Heart right ventricle (tissue), 16 donors: ENCODE measurements at regions not wholly inside any gene's neighbourhood (a gene's known extent, or its start where the extent isn't known, plus 50 kb on each side); places are given as distances from the start of the nearest gene placed in this dataset.

Experiments used
- ATAC-seq, 8 donors: fragments of 200-7000 bp; cut with Tn5 transposase; one replicate each; pipeline ENCODE4 v1.9.1; 2020; ENCODE audit warnings: mild to moderate bottlenecking in 8 of 8, moderate library complexity in 8 of 8, moderate number of reproducible peaks in 1 of 8
- DNase-seq, 2 donors: peaks; one replicate each; pipeline ENCODE4 v3.0.0-alpha.2; 2020
- H3K27ac ChIP-seq, 10 donors: fragments of 200-600 bp; sonication (generic) in 2 of 10; one replicate each; pipeline versions ENCODE4 v1.5.0 to v1.8.0; 2020 to 2022; ENCODE audit warnings: mild to moderate bottlenecking in 3 of 10
- H3K27me3 ChIP-seq, 7 donors: fragments of 200-600 bp; one replicate each; pipeline ENCODE4 v1.8.0; 2021 to 2022; ENCODE audit warnings: mild to moderate bottlenecking in 2 of 7
- H3K36me3 ChIP-seq, 9 donors: fragments of 200-600 bp; sonication (generic) in 1 of 9; one replicate each; pipeline versions ENCODE4 v1.5.0 to v1.8.0; 2020 to 2022; ENCODE audit warnings: mild to moderate bottlenecking in 2 of 9
- H3K4me1 ChIP-seq, 9 donors: fragments of 200-600 bp; sonication (generic) in 1 of 9; one replicate each; pipeline versions ENCODE4 v1.5.0 to v1.8.0; 2020 to 2022; ENCODE audit warnings: mild to moderate bottlenecking in 4 of 9
- H3K4me3 ChIP-seq, 10 donors: fragments of 200-600 bp; sonication (generic) in 2 of 10; one replicate each; pipeline versions ENCODE4 v1.5.0 to v1.8.0; 2020 to 2022; ENCODE audit warnings: mild to moderate bottlenecking in 7 of 10, moderate library complexity in 2 of 10
- H3K9me3 ChIP-seq, 11 donors: fragments of 200-600 bp in 10 of 11; sonication (generic) in 2 of 11; one replicate each; pipeline versions ENCODE4 v1.5.0 to v1.8.0; 2013 to 2022; ENCODE audit warnings: mild to moderate bottlenecking in 2 of 11, control low read depth in 1 of 11, moderate library complexity in 1 of 11
- CTCF ChIP-seq, 9 donors: fragments of 200-600 bp; sonication (generic) in 2 of 9; IDR thresholded peaks; one replicate each; pipeline versions ENCODE4 v1.5.0 to v1.8.0; 2021 to 2022; ENCODE audit warnings: antibody characterized with exemption in 9 of 9, mild to moderate bottlenecking in 5 of 9, moderate library complexity in 1 of 9
- WGBS, 2 donors: extraction: QIAGEN DNeasy Blood & Tissue Kit; methylation state at CpG; one replicate each; pipeline ENCODE4 v1.1.7; 2013; ENCODE audit warnings: inconsistent platforms in 1 of 2; 5-methylcytosine and 5-hydroxymethylcytosine counted together
- intact Hi-C, 10 donors: fragments of 100-400 bp; cut with DNase I; formaldehyde crosslinking; loops; one replicate each; pipeline versions ENCODE4 v1.11.1 to v1.14.2; 2022
- donor health status: Arrhythmogenic right ventricular cardiomyopathy.
- donor health status: ischemic (EF 13 %, LVEDD 7.1; RV severe dilation, severe dysfunction).
- donor health status: healthy with polysubstance abuse.
- donor health status: DM: no; HTN: yes; CAD: no.
- donor health status: DM: no; HTN: no; CAD: no.
- donor health status: ischemic (EF 25% LVEDD 6.9; RV normal size, moderate dysfunction).
- donor health status: ischemic (EF 25% LVEDD 5.7; RV mildly dilated, moderate dysfunction).
- donor health status: healthy.
- donor health status: DM: yes; HTN: yes; CAD: no.
- donor health status: Ischemic cardiomyopathy.
- donor health status: ischemic (EF 35%, LVEDD 5.7; RV mildly dilated, moderate dysfunction).
- donor health status: nonischemic (EF 11% LVEDD 7.7; RV severe dilation, severe dysfunction).
- donor health status: DM: yes; HTN: yes; CAD: no.
- donor health status: PGD.
- donor health status: ischemic (EF 29% LVEDD 5.4; RV normal size, mild dysfunction).
- donor health status: nonischemic (EF 23%, LVEDD 6.1; RV moderate dilation, normal function).

GRCh38 chr4:74535512-74535911 lies 90.6 kb downstream of the AREG start:
- intact Hi-C loops, result loop anchor here in 4 of 10 donors (10.0 kb wide), 2 partner anchors 89 to 139 kb away; no protein-coding TSS in a partner anchor
- Histone ChIP-seq H3K27ac (no peak overlapping the region), H3K4me3 (no peak overlapping the region), H3K27me3 (peaks cover 0 to 5% (median 0%) of the 10 kb centered on the region in 7 donors), H3K9me3 (no peaks in the 10 kb centered on the region), H3K4me1 (no peaks in the 10 kb centered on the region), H3K36me3 (no peaks in the 10 kb centered on the region)
- WGBS, 2 donors, result 87 to 90% methylated on average over 1 of the region's 1 CpG
- ATAC-seq (no peak), DNase-seq (no peak)
- no peak for TF ChIP-seq CTCF (IDR thresholded peaks at IDR 0.05)

GRCh38 chr4:74536557-74536956 lies 91.6 kb downstream of the AREG start:
- 64 to 72% methylated on average over 1 of the region's 1 CpG for WGBS, 2 donors
- H3K4me1 ChIP-seq, result no peaks in the 10 kb centered on the region
- H3K27me3 ChIP-seq, result peaks cover 0 to 5% (median 0%) of the 10 kb centered on the region in 7 donors
- no peak overlapping the region for H3K27ac ChIP-seq
- DNase-seq (no peak), ATAC-seq (no peak)
- H3K36me3 ChIP-seq, result no peaks in the 10 kb centered on the region
- peak in 1 of 9 donors; percentile 21 for TF ChIP-seq CTCF (IDR thresholded peaks at IDR 0.05)
- intact Hi-C loops, result loop anchor here in 4 of 10 donors (10.0 kb wide), 2 partner anchors 88 to 138 kb away; no protein-coding TSS in a partner anchor
- no peaks in the 10 kb centered on the region for H3K9me3 ChIP-seq
- no peak overlapping the region for H3K4me3 ChIP-seq

GRCh38 chr4:74537459-74537858 lies 92.5 kb downstream of the AREG start:
- Histone ChIP-seq H3K4me3 (no peak overlapping the region), H3K27me3 (peaks cover 0 to 5% (median 0%) of the 10 kb centered on the region in 7 donors), H3K27ac (no peak overlapping the region), H3K9me3 (no peaks in the 10 kb centered on the region), H3K36me3 (no peaks in the 10 kb centered on the region), H3K4me1 (peaks cover 0 to 3% (median 0%) of the 10 kb centered on the region in 9 donors)
- WGBS, 2 donors, result 78 to 80% methylated on average over 3 of the region's 3 CpGs
- ATAC-seq, result no peak
- no peak for TF ChIP-seq CTCF (IDR thresholded peaks at IDR 0.05)
- intact Hi-C loops, result loop anchor here in 4 of 10 donors (10.0 kb wide), 2 partner anchors 87 to 137 kb away; no protein-coding TSS in a partner anchor
- DNase-seq, result no peak

GRCh38 chr4:74539044-74539790 lies 94.3 kb downstream of the AREG start:
- ATAC-seq, result no peak
- 71 to 75% methylated on average over 3 of the region's 3 CpGs for WGBS, 2 donors
- Histone ChIP-seq H3K4me3 (no peak overlapping the region), H3K9me3 (no peaks in the 10 kb centered on the region), H3K27me3 (no peaks in the 10 kb centered on the region), H3K36me3 (no peaks in the 10 kb centered on the region), H3K27ac (no peak overlapping the region), H3K4me1 (peaks cover 0 to 20% (median 5%) of the 10 kb centered on the region in 9 donors)
- TF ChIP-seq CTCF (IDR thresholded peaks at IDR 0.05), result no peak
- DNase-seq, result no peak
- intact Hi-C loops, result loop anchor here in 4 of 10 donors (10.0 kb wide), 2 partner anchors 86 to 136 kb away; no protein-coding TSS in a partner anchor
